IMR-90 (cell line): ENCODE measurements at regions not wholly inside any gene's neighbourhood (a gene's known extent, or its start where the extent isn't known, plus 50 kb on each side); places are given as distances from the start of the nearest gene placed in this dataset.

ENCODE experiments used
- ATAC-seq: fragments of 200-7000 bp; cut with Tn5 transposase; 2 replicates; pipeline ENCODE4 v1.9.1; 2020; ENCODE audit warnings: low read depth, mild to moderate bottlenecking, moderate library complexity
- BruUV-seq: library from RNA; stranded (reverse); fragments of 400-500 nt; replicated peaks from 2 replicates; lab custom pipeline; 2021; lab: Mats Ljungman, UMichigan
- CTCF ChIA-PET: fragments of 300-600 bp; formaldehyde crosslinking; extraction: SDS; loops from one replicate; lab custom pipeline; 2021; ENCODE audit warnings: antibody characterized with exemption; lab: Yijun Ruan, JAX
- POLR2A ChIA-PET: fragments of 300-600 bp; sonication (Branson Sonifier 250); formaldehyde crosslinking; loops from one replicate; lab custom pipeline; 2022; ENCODE audit warnings: antibody characterized with exemption; ENCODE audit not compliant: unreplicated experiment; lab: Charles Lee
- DNase-seq: peaks from one replicate; pipeline ENCODE4 v3.0.0; 2013
- H2AFZ ChIP-seq: replicated peaks from 2 replicates; pipeline ENCODE3; 2013; ENCODE audit warnings: low read length, mild to moderate bottlenecking; ENCODE audit not compliant: poor library complexity
- H2AK5ac ChIP-seq: 2 replicates; pipeline ENCODE4 v1.6.1; 2013; ENCODE audit warnings: low read depth, low read length, inconsistent platforms
- H2AK9ac ChIP-seq: replicated peaks from 2 replicates; pipeline ENCODE3; 2013; ENCODE audit warnings: mild to moderate bottlenecking, low read depth, low read length, moderate library complexity; ENCODE audit not compliant: poor library complexity
- H2BK120ac ChIP-seq: 2 replicates; pipeline ENCODE4 v1.6.1; 2013; ENCODE audit warnings: low read depth, low read length, inconsistent platforms
- H2BK15ac ChIP-seq: 3 replicates; pipeline ENCODE4 v1.6.1; 2013; ENCODE audit warnings: low read depth, low read length, inconsistent platforms
- H2BK20ac ChIP-seq: 2 replicates; pipeline ENCODE4 v1.6.1; 2013; ENCODE audit warnings: low read depth, mild to moderate bottlenecking, inconsistent platforms, low read length, moderate library complexity
- H2BK5ac ChIP-seq: 2 replicates; pipeline ENCODE4 v1.6.1; 2013; ENCODE audit warnings: mild to moderate bottlenecking, low read depth, low read length, inconsistent platforms; ENCODE audit not compliant: poor library complexity, severe bottlenecking
- H3K14ac ChIP-seq: replicated peaks from 2 replicates; pipeline ENCODE4 v1.6.1; 2013; ENCODE audit warnings: low read depth, low read length, inconsistent platforms
- H3K18ac ChIP-seq: 2 replicates; pipeline ENCODE4 v1.6.1; 2013; ENCODE audit warnings: low read depth, low read length, control low read depth
- H3K23ac ChIP-seq: 2 replicates; pipeline ENCODE4 v1.6.1; 2013; ENCODE audit warnings: low read depth, low read length, inconsistent platforms
- H3K27ac ChIP-seq: 2 replicates; pipeline ENCODE4 v1.5.1; 2013; ENCODE audit warnings: mild to moderate bottlenecking, control low read depth, low read length; ENCODE audit not compliant: insufficient read depth
- H3K27me3 ChIP-seq: 2 replicates; pipeline ENCODE4 v1.6.1; 2013; ENCODE audit warnings: low read length; ENCODE audit not compliant: control insufficient read depth, insufficient read depth
- H3K36me3 ChIP-seq: 2 replicates; pipeline ENCODE4 v1.6.1; 2013; ENCODE audit warnings: low read length, mixed read lengths; ENCODE audit not compliant: control insufficient read depth, insufficient read depth
- H3K4ac ChIP-seq: 2 replicates; pipeline ENCODE4 v1.6.1; 2013; ENCODE audit warnings: low read depth, low read length, inconsistent platforms
- H3K4me1 ChIP-seq: 2 replicates; pipeline ENCODE4 v1.6.1; 2013; ENCODE audit warnings: low read length, mixed read lengths; ENCODE audit not compliant: control insufficient read depth, insufficient read depth
- H3K4me2 ChIP-seq: 2 replicates; pipeline ENCODE4 v1.6.1; 2013; ENCODE audit warnings: low read depth, mild to moderate bottlenecking, control low read depth, low read length, moderate library complexity
- H3K4me3 ChIP-seq: 2 replicates; pipeline ENCODE4 v1.5.1; 2013; ENCODE audit warnings: low read depth, mild to moderate bottlenecking, control low read depth, low read length, moderate library complexity; ENCODE audit not compliant: insufficient read depth
- H3K56ac ChIP-seq: 2 replicates; pipeline ENCODE4 v1.6.1; 2013; ENCODE audit warnings: low read length, inconsistent platforms; ENCODE audit not compliant: insufficient read depth; ENCODE audit errors: extremely low read depth
- H3K79me1 ChIP-seq, 2 experiments: 2 replicates each; pipeline ENCODE4 v1.6.1; 2013; ENCODE audit warnings: low read length in 2 of 2, inconsistent platforms in 1 of 2, low read depth in 1 of 2
- H3K9ac ChIP-seq: 2 replicates; pipeline ENCODE4 v1.6.1; 2013; ENCODE audit warnings: low read depth, low read length, control low read depth
- H3K9me1 ChIP-seq: 2 replicates; pipeline ENCODE4 v1.6.1; 2013; ENCODE audit warnings: low read length, inconsistent platforms; ENCODE audit not compliant: insufficient read depth
- H3K9me3 ChIP-seq: 2 replicates; pipeline ENCODE4 v1.6.1; 2013; ENCODE audit warnings: low read length; ENCODE audit not compliant: control insufficient read depth, insufficient read depth
- H4K20me1 ChIP-seq: 2 replicates; pipeline ENCODE4 v1.6.1; 2013; ENCODE audit warnings: low read length, inconsistent platforms; ENCODE audit not compliant: insufficient read depth
- H4K5ac ChIP-seq: 2 replicates; pipeline ENCODE4 v1.6.1; 2013; ENCODE audit warnings: mild to moderate bottlenecking, low read depth, low read length, control low read depth
- H4K8ac ChIP-seq, 2 experiments: 2 replicates each; pipeline ENCODE4 v1.6.1; 2013; ENCODE audit warnings: low read depth in 2 of 2, low read length in 2 of 2, control low read depth in 1 of 2, inconsistent platforms in 1 of 2
- H4K91ac ChIP-seq: 2 replicates; pipeline ENCODE4 v1.6.1; 2013; ENCODE audit warnings: low read depth, low read length, inconsistent platforms; ENCODE audit not compliant: insufficient read depth
- RCOR1 ChIP-seq: IDR thresholded peaks from 2 replicates; pipeline ENCODE4 v1.6.1; 2012; ENCODE audit warnings: mild to moderate bottlenecking, low read length, improper control_type of control experiment; ENCODE audit not compliant: insufficient replicate concordance
- WGBS, 2 experiments: methylation state at CpG; one replicate each; pipeline versions ENCODE4 v1.1.5 to v1.1.7; 2013; ENCODE audit warnings: missing lambda C conversion rate in 2 of 2; ENCODE audit not compliant: insufficient read length in 1 of 2; ENCODE audit errors: extremely low coverage in 2 of 2; 5-methylcytosine and 5-hydroxymethylcytosine counted together
- dilution Hi-C: fragments of 300-500 bp; cut with HindIII; formaldehyde crosslinking; loops from one replicate; pipeline ENCODE4 v1.14.3; 2018; ENCODE audit warnings: low sequenced_read_pairs; ENCODE audit not compliant: unreplicated experiment
- in situ Hi-C: fragments of 300-500 bp; cut with MboI; formaldehyde crosslinking; loops from 3 replicates; pipeline ENCODE4 v1.14.3; 2019; ENCODE audit warnings: low sequenced_read_pairs, inconsistent platforms, mixed read lengths
- intact Hi-C: fragments of 100-400 bp; cut with micrococcal nuclease; formaldehyde crosslinking; loops from 2 replicates; pipeline ENCODE4 v1.10.0; 2022

GRCh38 chr7:42548816-42549611 is 312.0 kb upstream of the GLI3 start:
- H3K4me3 ChIP-seq: no peak overlapping the region
- no peaks in the 10 kb centered on the region for H3K9me3 ChIP-seq
- intact Hi-C loops: no loop called here
- in situ Hi-C loops: no loop called here
- TF ChIP-seq RCOR1: no peak
- no peaks in the 10 kb centered on the region for H3K9me1 ChIP-seq
- H3K23ac ChIP-seq: no peak overlapping the region
- H3K4me2 ChIP-seq: no peak overlapping the region
- H3K4me1 ChIP-seq: no peaks in the 10 kb centered on the region
- DNase-seq (no peak), ATAC-seq (no peak)
- H4K20me1 ChIP-seq: no peaks in the 10 kb centered on the region
- no peak overlapping the region for H3K9ac ChIP-seq
- no peak overlapping the region for H3K27ac ChIP-seq
- H3K27me3 ChIP-seq: no peaks in the 10 kb centered on the region
- dilution Hi-C loops: no loop called here
- H4K5ac ChIP-seq: no peak overlapping the region
- H3K79me1 ChIP-seq: no peaks in the 10 kb centered on the region
- ChIA-PET CTCF (no interaction called here), POLR2A (no interaction called here)
- no peak overlapping the region for H3K4ac ChIP-seq
- no peak overlapping the region for H2BK120ac ChIP-seq
- WGBS, 2 experiments: no CpG with 5 or more reads among the region's 6 CpGs
- no peak overlapping the region for H2AK5ac ChIP-seq
- H3K36me3 ChIP-seq: no peaks in the 10 kb centered on the region
- no peak overlapping the region for H3K56ac ChIP-seq
- no peak overlapping the region for H4K8ac ChIP-seq
- no peak overlapping the region for H2AFZ ChIP-seq
- H3K18ac ChIP-seq: no peak overlapping the region
- no peak overlapping the region for H3K14ac ChIP-seq
- H2AK9ac ChIP-seq: no peak overlapping the region
- no peak overlapping the region for H2BK20ac ChIP-seq
- H4K91ac ChIP-seq: no peak overlapping the region
- H2BK5ac ChIP-seq: no peak overlapping the region
- no TSS peak for BruUV-seq
- H2BK15ac ChIP-seq: no peak overlapping the region
